ENCODE measurements at regions not wholly inside any gene's neighbourhood (a gene's known extent, or its start where the extent isn't known, plus 50 kb on each side); places are given as distances from the start of the nearest gene placed in this dataset.
"Not testable (repeated sequence)": the region's sequence is repeated elsewhere in the genome, so short reads cannot be mapped to it uniquely, and the experiment has no call there.

GRCh38 chr21:28066596-28067387 lies 925.9 kb downstream of the LTN1 start:
- BruUV-seq (replicated peaks) = no TSS peak
- Histone ChIP-seq H3K4me3 (ENCODE audit: low read depth, low read length, poor library complexity, severe bottlenecking) (no peak overlapping the region), H3K27ac (ENCODE audit: low read depth, low read length, poor library complexity, severe bottlenecking) (no peak overlapping the region), H3K36me3 (ENCODE audit: insufficient read depth, low read length, poor library complexity, severe bottlenecking) (no peaks in the 10 kb centered on the region), H3K4me1 (ENCODE audit: insufficient read depth, low read length, poor library complexity, severe bottlenecking) (no peaks in the 10 kb centered on the region), H3K9me3 (ENCODE audit: low read depth, low read length, poor library complexity, severe bottlenecking) (no peaks in the 10 kb centered on the region), H3K27me3 (replicated peaks; ENCODE audit: insufficient read depth, low read depth, low read length, poor library complexity) (no peaks in the 10 kb centered on the region)
- intact Hi-C loops (cut with micrococcal nuclease; ENCODE audit: unreplicated experiment) = no loop called here
- ChIA-PET POLR2A (ENCODE audit: low non-redundant PET) (interaction anchor here (0.7 kb wide), 1 partner anchor 58 kb away, joined by 3 read pairs; no protein-coding TSS in a partner anchor), CTCF (no interaction called here)
- no peak for DNase-seq (ENCODE audit: low spot score)
- no peak for TF ChIP-seq CTCF (conservative IDR thresholded peaks at IDR 0.05; ENCODE audit: low read depth, low read length)
- no peak for TF ChIP-seq EZH2 (IDR thresholded peaks at IDR 0.05; ENCODE audit: borderline replicate concordance, low read depth, low read length, poor library complexity, severe bottlenecking)

GRCh38 chr21:28066076-28066475 lies 926.6 kb downstream of the LTN1 start:
- TF ChIP-seq CTCF (conservative IDR thresholded peaks at IDR 0.05; ENCODE audit: low read depth, low read length) (no peak), EZH2 (IDR thresholded peaks at IDR 0.05; ENCODE audit: borderline replicate concordance, low read depth, low read length, poor library complexity, severe bottlenecking) (no peak)
- DNase-seq (ENCODE audit: low spot score) = no peak
- no peaks in the 10 kb centered on the region for H3K4me1 ChIP-seq (ENCODE audit: insufficient read depth, low read length, poor library complexity, severe bottlenecking)
- H3K4me3 ChIP-seq (ENCODE audit: low read depth, low read length, poor library complexity, severe bottlenecking) = no peak overlapping the region
- H3K36me3 ChIP-seq (ENCODE audit: insufficient read depth, low read length, poor library complexity, severe bottlenecking) = no peaks in the 10 kb centered on the region
- H3K9me3 ChIP-seq (ENCODE audit: low read depth, low read length, poor library complexity, severe bottlenecking) = no peaks in the 10 kb centered on the region
- CTCF ChIA-PET = no interaction called here
- BruUV-seq (replicated peaks) = no TSS peak
- intact Hi-C loops (cut with micrococcal nuclease; ENCODE audit: unreplicated experiment) = no loop called here
- no peaks in the 10 kb centered on the region for H3K27me3 ChIP-seq (replicated peaks; ENCODE audit: insufficient read depth, low read depth, low read length, poor library complexity)
- POLR2A ChIA-PET (ENCODE audit: low non-redundant PET) = interaction anchor here (0.7 kb wide), 1 partner anchor 59 kb away, joined by 3 read pairs; no protein-coding TSS in a partner anchor
- no peak overlapping the region for H3K27ac ChIP-seq (ENCODE audit: low read depth, low read length, poor library complexity, severe bottlenecking)

- Histone ChIP-seq H3K4me1 (ENCODE audit: insufficient read depth, low read length, poor library complexity, severe bottlenecking) (no peaks in the 10 kb centered on the region), H3K27me3 (replicated peaks; ENCODE audit: insufficient read depth, low read depth, low read length, poor library complexity) (no peaks in the 10 kb centered on the region), H3K9me3 (ENCODE audit: low read depth, low read length, poor library complexity, severe bottlenecking) (no peaks in the 10 kb centered on the region), H3K36me3 (ENCODE audit: insufficient read depth, low read length, poor library complexity, severe bottlenecking) (no peaks in the 10 kb centered on the region), H3K27ac (ENCODE audit: low read depth, low read length, poor library complexity, severe bottlenecking) (no peak overlapping the region), H3K4me3 (ENCODE audit: low read depth, low read length, poor library complexity, severe bottlenecking) (no peak overlapping the region)
- intact Hi-C loops (cut with micrococcal nuclease; ENCODE audit: unreplicated experiment) = no loop called here
- TF ChIP-seq CTCF (conservative IDR thresholded peaks at IDR 0.05; ENCODE audit: low read depth, low read length) (no peak), EZH2 (IDR thresholded peaks at IDR 0.05; ENCODE audit: borderline replicate concordance, low read depth, low read length, poor library complexity, severe bottlenecking) (no peak)
- no peak for DNase-seq (ENCODE audit: low spot score)
- ChIA-PET CTCF (no interaction called here), POLR2A (ENCODE audit: low non-redundant PET) (no interaction called here)
- no TSS peak for BruUV-seq (replicated peaks)
Observed at GRCh38 chr21:28063241-28064216, 929.1 kb downstream of the LTN1 start.

- BruUV-seq (replicated peaks); DNase-seq (ENCODE audit: low spot score); H3K27me3 ChIP-seq (replicated peaks; ENCODE audit: insufficient read depth, low read depth, low read length, poor library complexity); H3K36me3 ChIP-seq (ENCODE audit: insufficient read depth, low read length, poor library complexity, severe bottlenecking); H3K4me3 ChIP-seq (ENCODE audit: low read depth, low read length, poor library complexity, severe bottlenecking); CTCF ChIA-PET; H3K9me3 ChIP-seq (ENCODE audit: low read depth, low read length, poor library complexity, severe bottlenecking); H3K27ac ChIP-seq (ENCODE audit: low read depth, low read length, poor library complexity, severe bottlenecking); POLR2A ChIA-PET (ENCODE audit: low non-redundant PET); H3K4me1 ChIP-seq (ENCODE audit: insufficient read depth, low read length, poor library complexity, severe bottlenecking): not testable (repeated sequence)
- intact Hi-C loops (cut with micrococcal nuclease; ENCODE audit: unreplicated experiment) = loop anchor here (5.0 kb wide), 2 partner anchors 351 to 694 kb away; no protein-coding TSS in a partner anchor
Observed at GRCh38 chr21:28052956-28053355, 939.7 kb downstream of the LTN1 start.

Data from A673 (cell line).